ENCODE measurements at regions not wholly inside any gene's neighbourhood (a gene's known extent, or its start where the extent isn't known, plus 50 kb on each side); places are given as distances from the start of the nearest gene placed in this dataset.

DNA sequence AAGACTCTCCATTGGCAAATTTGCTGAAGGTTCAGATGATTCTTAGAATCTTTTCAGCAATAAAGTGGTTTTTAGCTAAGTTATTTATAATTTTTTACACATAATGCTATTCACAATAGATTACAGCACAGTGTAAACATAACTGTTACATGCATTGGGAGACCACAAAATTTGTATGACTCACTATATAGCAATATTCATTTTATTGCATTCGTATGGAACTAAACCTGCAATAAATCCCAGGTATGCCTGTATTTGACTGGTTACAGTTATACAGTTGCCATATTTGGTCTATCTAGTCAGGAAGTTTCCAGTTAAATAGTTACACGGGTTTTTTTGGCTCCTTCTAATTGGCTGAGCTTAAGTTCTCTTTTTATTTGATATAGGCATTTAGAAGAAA, 220.8 kb downstream of the MRPS30 start:
- TF ChIP-seq, protein P1, sequence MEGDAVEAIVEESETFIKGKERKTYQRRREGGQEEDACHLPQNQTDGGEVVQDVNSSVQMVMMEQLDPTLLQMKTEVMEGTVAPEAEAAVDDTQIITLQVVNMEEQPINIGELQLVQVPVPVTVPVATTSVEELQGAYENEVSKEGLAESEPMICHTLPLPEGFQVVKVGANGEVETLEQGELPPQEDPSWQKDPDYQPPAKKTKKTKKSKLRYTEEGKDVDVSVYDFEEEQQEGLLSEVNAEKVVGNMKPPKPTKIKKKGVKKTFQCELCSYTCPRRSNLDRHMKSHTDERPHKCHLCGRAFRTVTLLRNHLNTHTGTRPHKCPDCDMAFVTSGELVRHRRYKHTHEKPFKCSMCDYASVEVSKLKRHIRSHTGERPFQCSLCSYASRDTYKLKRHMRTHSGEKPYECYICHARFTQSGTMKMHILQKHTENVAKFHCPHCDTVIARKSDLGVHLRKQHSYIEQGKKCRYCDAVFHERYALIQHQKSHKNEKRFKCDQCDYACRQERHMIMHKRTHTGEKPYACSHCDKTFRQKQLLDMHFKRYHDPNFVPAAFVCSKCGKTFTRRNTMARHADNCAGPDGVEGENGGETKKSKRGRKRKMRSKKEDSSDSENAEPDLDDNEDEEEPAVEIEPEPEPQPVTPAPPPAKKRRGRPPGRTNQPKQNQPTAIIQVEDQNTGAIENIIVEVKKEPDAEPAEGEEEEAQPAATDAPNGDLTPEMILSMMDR (conservative IDR thresholded peaks at IDR 0.05), result no peak
- no peak for TF ChIP-seq EZH2 (IDR thresholded peaks at IDR 0.05; ENCODE audit: low read depth)
